ENCODE measurements at regions not wholly inside any gene's neighbourhood (a gene's known extent, or its start where the extent isn't known, plus 50 kb on each side); places are given as distances from the start of the nearest gene placed in this dataset.

- no peak for DNase-seq (ENCODE audit: low spot score)
- TF ChIP-seq, protein P1, sequence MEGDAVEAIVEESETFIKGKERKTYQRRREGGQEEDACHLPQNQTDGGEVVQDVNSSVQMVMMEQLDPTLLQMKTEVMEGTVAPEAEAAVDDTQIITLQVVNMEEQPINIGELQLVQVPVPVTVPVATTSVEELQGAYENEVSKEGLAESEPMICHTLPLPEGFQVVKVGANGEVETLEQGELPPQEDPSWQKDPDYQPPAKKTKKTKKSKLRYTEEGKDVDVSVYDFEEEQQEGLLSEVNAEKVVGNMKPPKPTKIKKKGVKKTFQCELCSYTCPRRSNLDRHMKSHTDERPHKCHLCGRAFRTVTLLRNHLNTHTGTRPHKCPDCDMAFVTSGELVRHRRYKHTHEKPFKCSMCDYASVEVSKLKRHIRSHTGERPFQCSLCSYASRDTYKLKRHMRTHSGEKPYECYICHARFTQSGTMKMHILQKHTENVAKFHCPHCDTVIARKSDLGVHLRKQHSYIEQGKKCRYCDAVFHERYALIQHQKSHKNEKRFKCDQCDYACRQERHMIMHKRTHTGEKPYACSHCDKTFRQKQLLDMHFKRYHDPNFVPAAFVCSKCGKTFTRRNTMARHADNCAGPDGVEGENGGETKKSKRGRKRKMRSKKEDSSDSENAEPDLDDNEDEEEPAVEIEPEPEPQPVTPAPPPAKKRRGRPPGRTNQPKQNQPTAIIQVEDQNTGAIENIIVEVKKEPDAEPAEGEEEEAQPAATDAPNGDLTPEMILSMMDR (IDR thresholded peaks at IDR 0.05; ENCODE audit: extremely low read depth, missing control alignments) = no peak
Observed at GRCh38 chr12:91271185-91271584, 88.6 kb upstream of the DCN start.

DNA sequence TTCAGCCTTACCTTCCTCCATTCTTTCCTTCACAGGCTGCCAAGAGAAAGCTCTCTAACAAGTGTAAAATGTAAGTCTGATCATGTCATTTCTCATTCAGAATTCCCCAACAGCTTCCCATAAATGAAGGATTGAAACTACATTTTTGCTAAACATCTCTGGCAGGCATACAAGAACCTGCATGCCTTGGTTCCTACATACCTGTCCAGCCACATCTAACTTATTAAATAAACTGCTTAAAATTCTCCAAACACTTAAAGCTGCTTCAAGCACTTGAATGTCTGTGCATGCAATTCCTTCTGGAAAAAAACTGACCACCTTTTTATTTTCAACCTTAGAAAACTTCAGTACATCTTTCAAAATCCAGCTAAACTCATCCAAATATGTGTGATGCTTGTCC is 84.4 kb upstream of the DCN start:
- no peak for DNase-seq (ENCODE audit: low spot score)
- TF ChIP-seq, protein P1 (IDR thresholded peaks at IDR 0.05; ENCODE audit: extremely low read depth, missing control alignments) = no peak

GRCh38 chr12:91264178-91264577 is 81.6 kb upstream of the DCN start:
- TF ChIP-seq, protein P1 (IDR thresholded peaks at IDR 0.05; ENCODE audit: extremely low read depth, missing control alignments) = no peak
- DNase-seq (ENCODE audit: low spot score) = no peak

DNA sequence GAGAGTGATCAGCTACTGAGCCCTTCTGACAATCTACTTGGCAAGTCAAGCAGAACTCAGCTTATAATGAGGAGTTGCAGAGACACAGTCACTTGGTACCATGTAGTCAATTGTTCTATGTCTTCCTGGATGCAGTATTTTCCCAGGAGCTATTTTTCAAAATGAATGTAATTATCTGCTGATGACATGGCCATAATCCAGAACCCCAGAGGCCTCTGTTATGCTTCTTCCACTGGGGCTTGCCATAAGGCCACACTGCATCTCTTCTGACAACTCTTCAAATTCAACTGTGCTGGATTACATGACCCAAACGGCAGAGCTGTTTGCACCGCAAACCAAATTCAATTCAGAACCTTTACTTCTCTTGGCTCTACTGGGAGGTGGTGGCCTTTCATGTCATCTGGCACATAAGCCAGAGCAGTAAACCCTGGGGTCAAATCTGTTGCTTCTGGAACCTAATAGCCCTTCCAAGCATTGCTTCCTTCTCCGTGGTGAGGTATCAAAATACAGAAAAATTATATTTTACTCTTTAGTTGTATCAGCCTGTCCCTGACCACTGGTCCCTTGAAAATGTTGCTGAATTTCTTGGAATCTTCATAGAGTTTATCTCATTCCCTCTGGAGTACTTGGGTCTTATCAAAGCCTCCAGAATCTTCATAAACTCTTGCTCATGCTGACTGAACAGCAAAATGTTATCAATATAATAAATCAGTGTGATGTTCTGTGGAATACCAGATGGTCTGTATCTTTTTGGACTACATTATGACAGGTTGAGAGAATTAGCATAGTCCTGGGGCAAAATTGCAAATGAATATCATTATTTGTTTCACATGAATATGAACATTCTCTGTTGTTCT is 79.4 kb upstream of the DCN start:
- DNase-seq (ENCODE audit: low spot score) = no peak
- TF ChIP-seq, protein P1 (IDR thresholded peaks at IDR 0.05; ENCODE audit: extremely low read depth, missing control alignments) = no peak

DNA sequence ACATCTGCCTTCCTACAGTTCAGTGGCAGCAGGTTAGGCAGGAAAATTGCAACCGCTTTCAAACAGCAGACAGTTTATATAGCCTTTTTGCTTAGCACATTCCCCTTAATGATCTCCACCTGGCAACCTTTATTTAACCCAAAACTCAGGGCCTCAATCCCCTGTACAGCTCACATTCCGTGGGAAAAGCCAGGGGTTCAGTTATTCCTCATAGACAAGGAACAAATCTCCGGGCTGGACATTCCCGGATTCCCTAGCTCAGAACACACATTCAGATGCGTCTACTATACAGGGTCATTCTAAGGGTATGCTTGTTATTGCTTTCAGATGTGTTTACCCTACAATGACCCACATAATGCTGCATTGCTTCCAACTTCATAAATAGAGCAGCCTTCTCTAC is 73.8 kb upstream of the DCN start:
- DNase-seq (ENCODE audit: low spot score) = no peak
- TF ChIP-seq, protein P1 (IDR thresholded peaks at IDR 0.05; ENCODE audit: extremely low read depth, missing control alignments) = no peak

DNA sequence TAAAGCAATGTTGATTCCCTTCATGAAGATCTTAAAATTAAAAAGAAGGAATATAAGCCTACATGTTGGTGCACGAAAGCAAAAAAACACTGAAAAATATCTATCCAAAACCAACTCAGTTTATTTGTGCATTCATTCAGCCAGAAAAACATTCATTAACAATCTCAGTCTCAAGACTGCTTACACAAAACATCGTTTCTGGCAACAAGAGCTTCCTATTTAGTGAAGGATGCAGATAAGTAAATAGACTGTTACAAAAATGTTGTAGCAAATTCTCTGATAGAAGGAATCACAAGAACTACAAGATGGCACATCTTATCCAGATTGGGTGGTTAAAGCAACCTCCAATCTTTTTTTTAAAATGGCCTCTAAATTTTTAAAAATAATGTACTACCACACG is 69.7 kb upstream of the DCN start:
- no peak for DNase-seq (ENCODE audit: low spot score)
- TF ChIP-seq, protein P1 (IDR thresholded peaks at IDR 0.05; ENCODE audit: extremely low read depth, missing control alignments) = no peak

GRCh38 chr12:91250273-91250665 is 67.7 kb upstream of the DCN start:
- TF ChIP-seq, protein P1 (IDR thresholded peaks at IDR 0.05; ENCODE audit: extremely low read depth, missing control alignments) = no peak
- DNase-seq (ENCODE audit: low spot score) = no peak
